DMS153 (cell line): ENCODE measurements at regions not wholly inside any gene's neighbourhood (a gene's known extent, or its start where the extent isn't known, plus 50 kb on each side); places are given as distances from the start of the nearest gene placed in this dataset.

Experiments used
- DNase-seq: peaks from one replicate; lab custom pipeline; 2025; lab: John Stamatoyannopoulos, UW

- DNase-seq: no peak
These were observed 172.5 kb downstream of the SMAD2 start for GRCh38 chr18:47758000-47758399.

GRCh38 chr18:47756364-47757016, 174.0 kb downstream of the SMAD2 start:
- DNase-seq: peak; percentile 4

GRCh38 chr18:47755102-47755456, 175.4 kb downstream of the SMAD2 start:
- no peak for DNase-seq

- DNase-seq: peak; percentile 25
These were observed 176.0 kb downstream of the SMAD2 start for GRCh38 chr18:47754311-47755101.

- no peak for DNase-seq
These were observed 177.4 kb downstream of the SMAD2 start for GRCh38 chr18:47752796-47753645.

- no peak for DNase-seq
These were observed 179.5 kb downstream of the SMAD2 start for GRCh38 chr18:47750889-47751423.

- no peak for DNase-seq
These were observed 180.9 kb downstream of the SMAD2 start for GRCh38 chr18:47749600-47749973.

GRCh38 chr18:47748847-47749599, 181.4 kb downstream of the SMAD2 start:
- DNase-seq: peak; percentile 21

GRCh38 chr18:47748093-47748796, 182.2 kb downstream of the SMAD2 start:
- DNase-seq: no peak

GRCh38 chr18:47747260-47747795, 183.1 kb downstream of the SMAD2 start:
- DNase-seq: no peak

- no peak for DNase-seq
These were observed 183.8 kb downstream of the SMAD2 start for GRCh38 chr18:47746615-47747014.

GRCh38 chr18:47745227-47745626, 185.2 kb downstream of the SMAD2 start:
- DNase-seq: no peak

- no peak for DNase-seq
These were observed 192.5 kb downstream of the SMAD2 start for GRCh38 chr18:47737956-47738355.

GRCh38 chr18:47737198-47737830, 193.1 kb downstream of the SMAD2 start:
- DNase-seq: no peak

GRCh38 chr18:47736376-47737140, 193.9 kb downstream of the SMAD2 start:
- no peak for DNase-seq

- DNase-seq: no peak
These were observed 195.3 kb downstream of the SMAD2 start for GRCh38 chr18:47735041-47735702.

- no peak for DNase-seq
These were observed 199.2 kb downstream of the SMAD2 start for GRCh38 chr18:47731276-47731675.

GRCh38 chr18:47730795-47731194, 199.7 kb downstream of the SMAD2 start:
- no peak for DNase-seq

- no peak for DNase-seq
These were observed 201.1 kb downstream of the SMAD2 start for GRCh38 chr18:47729356-47729755.
